Memory B cell (primary cell): ENCODE measurements at regions not wholly inside any gene's neighbourhood (a gene's known extent, or its start where the extent isn't known, plus 50 kb on each side); places are given as distances from the start of the nearest gene placed in this dataset.

Experiments used
- ATAC-seq: fragments of 150-1000 bp; cut with Tn5 transposase; 2 replicates; pipeline ENCODE4 v1.10.0; 2021; ENCODE audit warnings: low read depth, mild to moderate bottlenecking, moderate library complexity
- DNase-seq, 2 donors: peaks; one replicate each; pipeline ENCODE4 v3.0.0; 2022; ENCODE audit warnings: low spot score in 2 of 2
- H3K27ac Mint-ChIP-seq: one replicate; pipeline ENCODE4 v1.8.0; 2022; ENCODE audit warnings: mild to moderate bottlenecking, moderate library complexity, mixed read lengths
- H3K27me3 Mint-ChIP-seq: one replicate; pipeline ENCODE4 v1.8.0; 2022; ENCODE audit warnings: mixed read lengths
- H3K36me3 Mint-ChIP-seq: one replicate; pipeline ENCODE4 v1.8.0; 2022; ENCODE audit warnings: mild to moderate bottlenecking, mixed read lengths
- H3K4me1 Mint-ChIP-seq: one replicate; pipeline ENCODE4 v1.8.0; 2022; ENCODE audit warnings: mixed read lengths
- H3K4me3 Mint-ChIP-seq: one replicate; pipeline ENCODE4 v1.8.0; 2022; ENCODE audit warnings: mild to moderate bottlenecking, moderate library complexity, mixed read lengths
- H3K9me3 Mint-ChIP-seq: one replicate; pipeline ENCODE4 v1.8.0; 2022; ENCODE audit warnings: mixed read lengths

DNA sequence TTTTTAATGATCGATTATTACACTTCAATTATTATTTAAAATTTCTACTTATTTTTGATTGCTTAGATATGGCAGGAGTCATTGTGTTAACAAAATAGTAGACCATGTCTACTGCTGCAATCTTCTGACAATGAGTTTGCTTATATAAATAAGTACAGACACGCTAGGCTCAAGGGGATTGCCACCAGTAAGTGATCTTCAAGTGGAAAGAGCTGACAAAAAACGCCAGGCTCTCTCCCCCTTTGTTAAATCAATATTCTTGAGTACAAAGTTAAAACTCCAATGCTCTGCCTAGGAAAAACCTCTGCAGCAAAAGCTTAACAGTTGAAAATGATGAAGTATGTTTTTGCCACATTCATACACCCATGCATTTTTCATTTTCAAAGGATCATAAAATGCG is 738.1 kb downstream of the HDGFL1 start:
- Mint-ChIP-seq H3K4me1 (no peaks in the 10 kb centered on the region), H3K27me3 (no peaks in the 10 kb centered on the region), H3K4me3 (no peak overlapping the region), H3K36me3 (no peaks in the 10 kb centered on the region), H3K9me3 (peaks cover 13% of the 10 kb centered on the region), H3K27ac (no peak overlapping the region)
- ATAC-seq (no peak), DNase-seq (no peak)

DNA sequence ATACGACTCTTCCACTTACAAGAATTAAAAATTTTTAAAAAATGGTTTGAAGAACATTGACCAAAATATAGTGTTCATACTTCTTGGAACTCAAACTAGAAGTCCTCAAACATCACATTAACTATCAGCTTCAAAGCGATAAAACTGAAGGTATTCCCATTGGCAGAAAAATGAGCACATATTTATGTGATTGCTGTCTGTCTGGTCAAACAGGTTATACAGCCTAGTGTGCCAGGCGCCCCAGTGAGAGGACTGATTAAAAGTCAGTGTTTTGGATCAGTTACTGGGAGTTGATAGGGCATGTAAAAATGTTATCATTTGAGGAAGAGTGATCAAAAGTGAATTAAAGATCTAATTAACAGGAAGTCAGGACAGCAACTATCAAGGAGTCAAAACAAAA is 738.8 kb downstream of the HDGFL1 start:
- H3K9me3 Mint-ChIP-seq: peaks cover 12% of the 10 kb centered on the region
- H3K4me3 Mint-ChIP-seq: no peak overlapping the region
- no peak for ATAC-seq

DNA sequence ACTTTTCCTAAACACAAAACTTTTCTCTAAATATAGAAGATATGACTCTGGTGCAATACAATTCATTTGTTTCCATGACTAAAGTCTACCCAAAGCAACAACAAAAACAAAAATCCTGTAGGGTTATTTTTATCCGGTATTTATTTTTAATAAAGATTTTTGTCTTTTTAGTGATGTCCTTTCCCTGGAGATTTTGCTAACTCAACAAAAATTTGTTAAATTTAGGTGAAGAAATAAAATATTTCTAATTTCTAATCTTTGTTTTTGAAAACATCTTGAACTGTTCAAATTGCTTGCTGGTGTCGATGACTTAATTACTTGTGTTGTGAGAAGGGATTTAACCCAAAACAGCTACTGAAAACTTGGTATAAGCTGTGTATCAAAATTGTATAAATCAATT is 741.8 kb downstream of the HDGFL1 start:
- Mint-ChIP-seq H3K27ac (no peak overlapping the region), H3K4me1 (no peaks in the 10 kb centered on the region), H3K4me3 (no peak overlapping the region), H3K9me3 (peaks cover 15% of the 10 kb centered on the region), H3K27me3 (no peaks in the 10 kb centered on the region), H3K36me3 (no peaks in the 10 kb centered on the region)
- ATAC-seq: no peak
- no peak for DNase-seq

More for the DNA sequence above, 738.8 kb downstream of the HDGFL1 start:
- Mint-ChIP-seq H3K27me3 (no peaks in the 10 kb centered on the region), H3K4me1 (no peaks in the 10 kb centered on the region), H3K36me3 (no peaks in the 10 kb centered on the region), H3K27ac (no peak overlapping the region)
- no peak for DNase-seq

DNA sequence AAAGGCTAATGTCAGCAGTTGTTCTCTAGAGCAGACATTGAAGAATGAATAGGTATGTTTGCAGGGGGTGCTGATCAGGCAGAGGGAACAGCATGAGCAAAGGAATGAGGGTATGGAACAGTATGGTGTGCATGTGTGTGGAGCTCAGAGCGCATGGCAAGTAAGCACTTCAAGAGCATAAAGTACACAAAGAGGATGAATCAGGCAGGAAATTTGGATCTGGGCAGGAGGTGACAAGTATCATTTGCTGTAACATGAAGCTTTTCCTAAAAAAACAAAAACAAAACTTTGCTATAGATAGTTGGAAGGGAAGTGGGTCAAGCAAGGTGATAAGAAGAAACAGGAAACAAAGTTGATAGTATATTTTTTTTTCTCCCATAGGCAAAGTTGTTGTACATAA is 746.8 kb downstream of the HDGFL1 start:
- Mint-ChIP-seq H3K27me3 (no peaks in the 10 kb centered on the region), H3K27ac (no peak overlapping the region)

DNA sequence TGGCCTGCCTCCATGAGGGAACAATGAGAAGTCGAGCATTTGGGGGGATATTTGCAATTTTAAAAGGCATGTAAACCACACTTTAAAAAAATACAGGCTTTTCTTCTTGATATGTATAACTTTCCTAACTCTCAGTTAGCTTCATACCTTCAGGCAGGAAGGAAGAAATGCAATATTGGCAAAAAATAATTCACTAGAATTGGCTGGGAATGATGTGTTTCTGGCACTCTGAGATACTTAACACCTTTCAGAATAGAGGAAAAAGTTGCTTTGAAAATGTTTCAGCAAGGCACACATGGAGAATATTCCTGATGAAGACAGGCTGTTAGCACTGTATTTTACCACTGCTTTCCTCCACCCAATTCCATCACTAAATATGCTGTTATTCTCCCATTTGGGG is 747.6 kb downstream of the HDGFL1 start:
- Mint-ChIP-seq H3K4me3 (no peak overlapping the region), H3K27ac (no peak overlapping the region), H3K27me3 (no peaks in the 10 kb centered on the region), H3K4me1 (no peaks in the 10 kb centered on the region), H3K9me3 (peaks cover 9% of the 10 kb centered on the region), H3K36me3 (no peaks in the 10 kb centered on the region)
- ATAC-seq (no peak), DNase-seq (no peak)

More for the DNA sequence above, 746.8 kb downstream of the HDGFL1 start:
- H3K4me1 Mint-ChIP-seq: no peaks in the 10 kb centered on the region
- no peaks in the 10 kb centered on the region for H3K36me3 Mint-ChIP-seq
- no peak for DNase-seq
- no peak overlapping the region for H3K4me3 Mint-ChIP-seq
- no peak for ATAC-seq
- peaks cover 6% of the 10 kb centered on the region for H3K9me3 Mint-ChIP-seq

DNA sequence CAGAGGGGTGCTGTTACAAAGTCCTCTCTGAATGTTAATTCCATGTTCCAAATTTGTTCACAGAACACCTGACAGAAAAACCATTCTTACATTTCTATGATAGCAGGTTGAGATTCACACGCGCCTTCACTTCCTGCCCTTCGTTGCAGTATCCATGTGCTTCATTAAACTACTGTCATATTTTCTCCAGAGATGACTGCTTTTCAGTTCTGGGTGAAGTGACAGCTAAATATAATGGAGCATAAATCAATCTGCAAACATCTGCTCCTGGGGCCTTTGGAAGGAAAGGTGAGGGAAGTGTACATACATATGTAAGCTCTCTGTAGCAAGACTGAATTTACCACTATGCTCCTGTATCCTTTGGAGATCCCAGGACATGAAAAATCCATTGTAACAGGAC is 750.2 kb downstream of the HDGFL1 start:
- Mint-ChIP-seq H3K27ac (no peak overlapping the region), H3K4me3 (no peak overlapping the region), H3K9me3 (peaks cover 9% of the 10 kb centered on the region), H3K27me3 (no peaks in the 10 kb centered on the region), H3K4me1 (no peaks in the 10 kb centered on the region), H3K36me3 (no peaks in the 10 kb centered on the region)
- DNase-seq (no peak), ATAC-seq (no peak)

DNA sequence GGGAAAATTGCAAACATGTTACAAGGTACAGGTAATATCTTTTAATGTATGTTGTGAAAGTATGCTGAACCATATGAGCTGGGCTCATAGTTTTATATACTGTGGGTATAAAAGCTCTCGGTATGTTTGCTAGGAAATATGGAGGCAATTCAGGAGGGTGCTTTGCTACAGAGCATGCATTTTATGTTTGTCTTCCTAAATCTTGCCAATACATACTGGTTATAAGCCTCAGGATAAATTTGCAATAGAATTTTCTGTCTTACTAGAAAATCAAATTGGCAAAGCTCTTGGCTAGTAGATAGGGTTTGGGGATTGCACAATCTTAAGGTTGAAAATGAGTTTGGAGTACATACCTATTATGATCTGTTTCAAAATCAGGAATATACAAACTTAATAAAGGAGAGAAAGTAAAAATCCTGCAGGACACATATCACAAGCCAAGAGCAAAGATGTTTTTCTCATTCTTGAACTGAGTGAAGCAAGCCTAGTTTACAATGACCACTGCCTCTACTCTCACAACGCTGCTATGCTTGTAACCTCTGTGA is 751.2 kb downstream of the HDGFL1 start:
- no peaks in the 10 kb centered on the region for H3K27me3 Mint-ChIP-seq
- ATAC-seq (no peak), DNase-seq (no peak)
- H3K27ac Mint-ChIP-seq: no peak overlapping the region
- no peaks in the 10 kb centered on the region for H3K4me1 Mint-ChIP-seq
- peaks cover 7% of the 10 kb centered on the region for H3K9me3 Mint-ChIP-seq
- H3K36me3 Mint-ChIP-seq: no peaks in the 10 kb centered on the region
- no peak overlapping the region for H3K4me3 Mint-ChIP-seq

DNA sequence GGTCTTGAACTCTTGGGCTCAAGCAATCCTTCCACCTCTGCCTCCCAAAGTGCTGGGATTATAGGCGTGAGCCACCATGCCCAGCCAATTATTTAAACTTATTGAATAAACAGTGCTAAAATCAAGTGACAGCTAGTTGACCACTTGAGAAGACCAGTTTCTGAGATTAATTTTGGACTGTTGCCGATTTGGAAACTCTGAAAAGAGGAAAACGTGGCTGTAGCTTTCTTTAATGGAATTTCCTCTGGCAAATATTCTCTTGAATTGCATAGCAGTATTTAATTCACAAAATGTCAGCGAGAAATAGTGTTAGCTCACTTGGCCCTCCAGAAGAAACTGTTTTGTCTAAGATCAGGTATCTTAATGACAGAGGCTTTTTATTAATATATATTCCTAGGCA is 754.5 kb downstream of the HDGFL1 start:
- no peak overlapping the region for H3K27ac Mint-ChIP-seq
- peaks cover 5% of the 10 kb centered on the region for H3K9me3 Mint-ChIP-seq
- no peaks in the 10 kb centered on the region for H3K27me3 Mint-ChIP-seq
- H3K4me3 Mint-ChIP-seq: no peak overlapping the region
- DNase-seq (no peak), ATAC-seq (no peak)
- no peaks in the 10 kb centered on the region for H3K4me1 Mint-ChIP-seq
- no peaks in the 10 kb centered on the region for H3K36me3 Mint-ChIP-seq

DNA sequence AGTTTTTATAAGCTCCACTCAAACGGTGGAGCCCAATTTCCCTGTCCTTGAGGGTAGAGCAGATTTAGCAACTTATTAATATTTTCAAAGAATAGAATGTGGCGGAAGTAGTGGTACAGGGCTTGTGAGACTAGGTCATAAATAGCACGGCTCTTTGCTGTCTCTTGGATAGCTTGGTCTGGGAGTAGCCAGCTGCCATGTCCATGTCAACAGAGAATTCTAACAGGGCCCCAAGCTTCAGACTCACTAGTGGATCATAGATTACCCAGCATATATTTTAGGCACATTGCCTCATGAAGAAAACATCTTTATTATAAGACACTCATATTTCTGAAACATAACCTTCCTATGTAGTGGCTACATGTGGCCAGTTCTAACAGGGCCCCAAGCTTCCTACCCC is 755.7 kb downstream of the HDGFL1 start:
- ATAC-seq (no peak), DNase-seq (no peak)
- Mint-ChIP-seq H3K27me3 (no peaks in the 10 kb centered on the region), H3K36me3 (no peaks in the 10 kb centered on the region), H3K27ac (no peak overlapping the region), H3K4me1 (no peaks in the 10 kb centered on the region), H3K4me3 (no peak overlapping the region), H3K9me3 (peaks cover 5% of the 10 kb centered on the region)

DNA sequence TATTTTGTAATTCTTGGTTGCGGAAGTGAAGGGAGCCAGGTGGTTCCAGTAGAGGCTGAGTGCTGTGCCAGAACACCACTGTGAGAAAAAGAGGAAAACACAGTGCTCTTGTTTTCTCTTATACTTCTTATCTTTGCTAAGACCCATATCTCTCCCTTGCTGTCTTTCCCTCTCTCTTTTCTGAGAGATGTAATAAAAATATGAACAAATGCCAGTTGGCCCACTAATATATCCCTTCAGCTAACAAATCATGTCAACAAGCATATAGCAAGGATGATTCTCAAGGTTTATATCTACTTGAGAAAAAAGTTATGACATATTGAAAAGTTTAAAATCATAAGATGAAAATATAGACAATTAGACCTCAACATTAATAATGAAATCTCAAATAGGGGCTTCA is 758.3 kb downstream of the HDGFL1 start:
- H3K4me3 Mint-ChIP-seq: no peak overlapping the region
- DNase-seq (no peak), ATAC-seq (no peak)
- H3K36me3 Mint-ChIP-seq: no peaks in the 10 kb centered on the region
- H3K27me3 Mint-ChIP-seq: no peaks in the 10 kb centered on the region
- H3K4me1 Mint-ChIP-seq: no peaks in the 10 kb centered on the region
- peaks cover 2% of the 10 kb centered on the region for H3K9me3 Mint-ChIP-seq
- H3K27ac Mint-ChIP-seq: no peak overlapping the region

DNA sequence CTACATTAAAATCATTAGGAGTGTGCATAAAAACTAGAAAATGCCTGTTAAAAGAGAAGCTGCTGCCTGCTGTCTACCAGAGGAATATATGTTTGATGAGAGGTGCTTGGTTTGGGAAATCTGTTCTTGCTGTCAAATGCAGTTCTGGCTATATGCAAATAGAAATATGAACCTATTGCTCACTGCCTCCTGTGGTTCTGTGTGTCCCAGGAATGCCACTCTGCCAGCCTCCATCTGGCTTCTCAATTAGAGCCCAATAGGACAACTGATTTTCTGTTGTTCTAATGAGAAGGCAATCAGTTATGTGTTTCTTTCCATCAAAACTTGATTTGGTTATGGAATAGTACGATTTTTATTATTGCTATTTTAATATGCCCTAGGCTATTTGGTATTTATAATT is 759.7 kb downstream of the HDGFL1 start:
- no peak for DNase-seq
- Mint-ChIP-seq H3K27me3 (no peaks in the 10 kb centered on the region), H3K4me3 (no peak overlapping the region), H3K27ac (no peak overlapping the region), H3K4me1 (no peaks in the 10 kb centered on the region), H3K36me3 (no peaks in the 10 kb centered on the region), H3K9me3 (peaks cover 2% of the 10 kb centered on the region)
- no peak for ATAC-seq

DNA sequence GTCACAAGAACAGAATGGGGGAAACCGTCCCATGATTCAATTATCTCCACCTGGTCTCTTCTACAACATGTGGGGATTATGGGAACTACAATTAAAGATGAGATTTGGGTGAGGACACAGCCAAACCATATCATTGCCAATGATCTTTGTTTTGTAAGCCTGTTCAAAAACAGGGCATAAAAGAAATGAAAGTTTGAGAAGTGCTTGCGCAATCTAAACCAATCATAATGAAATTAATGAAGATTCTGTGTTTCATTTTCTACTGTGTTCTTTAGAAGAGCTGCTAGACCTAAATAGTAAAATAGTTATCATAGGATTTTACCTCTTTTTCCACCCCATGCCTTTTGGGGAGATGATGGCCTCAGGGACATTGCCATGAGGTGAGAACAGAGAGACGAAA is 761.3 kb downstream of the HDGFL1 start:
- no peak for ATAC-seq
- no peak overlapping the region for H3K27ac Mint-ChIP-seq
- H3K27me3 Mint-ChIP-seq: no peaks in the 10 kb centered on the region

DNA sequence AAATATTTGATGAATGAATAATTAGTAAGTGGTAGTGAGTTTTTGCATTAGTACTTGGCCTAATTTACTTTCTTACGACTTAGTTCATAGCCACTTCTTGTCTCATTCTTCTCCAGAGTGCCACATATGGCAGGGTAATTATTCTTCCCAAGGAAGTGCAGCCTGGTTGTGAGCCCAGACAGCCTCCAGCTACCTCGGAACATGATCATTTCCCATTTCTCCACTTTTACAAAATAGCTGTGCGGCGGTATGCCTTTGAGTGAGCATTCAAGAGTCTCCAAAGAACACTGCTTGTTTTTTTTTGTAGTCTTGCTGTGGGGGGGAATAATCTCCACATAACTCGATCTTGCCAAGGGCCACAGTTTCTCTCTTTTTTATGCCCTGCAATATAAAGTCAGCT is 765.0 kb downstream of the HDGFL1 start:
- H3K27me3 Mint-ChIP-seq: no peaks in the 10 kb centered on the region
- ATAC-seq: no peak
- no peaks in the 10 kb centered on the region for H3K36me3 Mint-ChIP-seq
- H3K27ac Mint-ChIP-seq: no peak overlapping the region
- H3K9me3 Mint-ChIP-seq: peaks cover 5% of the 10 kb centered on the region
- H3K4me1 Mint-ChIP-seq: no peaks in the 10 kb centered on the region
- DNase-seq: no peak
- no peak overlapping the region for H3K4me3 Mint-ChIP-seq

More for the DNA sequence above, 761.3 kb downstream of the HDGFL1 start:
- Mint-ChIP-seq H3K9me3 (peaks cover 2% of the 10 kb centered on the region), H3K36me3 (no peaks in the 10 kb centered on the region), H3K4me1 (no peaks in the 10 kb centered on the region), H3K4me3 (no peak overlapping the region)
- no peak for DNase-seq

DNA sequence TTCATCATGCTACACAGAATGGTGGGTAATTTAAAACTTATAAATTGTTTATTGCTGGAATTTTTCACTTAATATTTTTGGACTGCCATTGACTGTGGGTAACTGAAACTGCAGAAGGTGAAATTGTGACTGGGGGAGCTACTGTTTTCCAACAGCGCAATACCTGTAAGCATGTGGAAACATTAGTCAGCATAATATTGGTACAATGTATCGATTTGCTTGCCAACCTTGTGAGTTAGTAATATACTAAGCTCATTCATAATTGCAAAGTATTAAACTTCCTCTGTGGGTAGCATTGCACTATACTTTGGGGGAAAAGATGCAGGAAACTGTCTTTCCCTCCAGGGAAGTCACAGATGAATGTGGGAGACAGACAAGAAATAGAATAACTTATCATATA is 766.5 kb downstream of the HDGFL1 start:
- no peak overlapping the region for H3K4me3 Mint-ChIP-seq
- DNase-seq (no peak), ATAC-seq (no peak)
- no peak overlapping the region for H3K27ac Mint-ChIP-seq
- no peaks in the 10 kb centered on the region for H3K27me3 Mint-ChIP-seq
- no peaks in the 10 kb centered on the region for H3K4me1 Mint-ChIP-seq
- no peaks in the 10 kb centered on the region for H3K36me3 Mint-ChIP-seq
- H3K9me3 Mint-ChIP-seq: peaks cover 5% of the 10 kb centered on the region

DNA sequence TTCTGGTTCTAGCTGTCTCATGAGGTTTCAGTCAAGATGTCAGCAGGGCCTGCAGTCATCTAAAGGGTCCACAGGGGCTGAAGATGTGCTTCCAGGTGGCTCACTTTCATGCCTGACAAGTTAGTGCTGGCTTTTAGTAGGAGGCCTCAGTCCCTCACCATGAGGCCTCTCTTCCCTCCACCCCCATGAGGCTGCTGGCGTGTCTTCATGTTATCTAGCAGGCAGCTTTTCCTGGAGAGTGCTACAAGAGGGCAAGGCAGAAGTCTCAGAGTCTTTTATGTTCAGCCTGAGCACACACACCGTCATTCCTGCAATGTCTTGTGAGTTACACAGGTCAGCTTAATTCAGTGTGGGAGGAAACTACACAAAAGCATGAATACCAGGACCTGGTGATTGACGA is 769.9 kb downstream of the HDGFL1 start:
- Mint-ChIP-seq H3K4me1 (no peaks in the 10 kb centered on the region), H3K9me3 (peaks cover 10% of the 10 kb centered on the region), H3K4me3 (no peak overlapping the region), H3K27me3 (no peaks in the 10 kb centered on the region), H3K36me3 (no peaks in the 10 kb centered on the region), H3K27ac (no peak overlapping the region)
- DNase-seq (no peak), ATAC-seq (no peak)
